AG08396 (cell line): ENCODE measurements at regions not wholly inside any gene's neighbourhood (a gene's known extent, or its start where the extent isn't known, plus 50 kb on each side); places are given as distances from the start of the nearest gene placed in this dataset.

Experiments used
- DNase-seq: peaks from one replicate; pipeline ENCODE4 v3.0.0; 2012; ENCODE audit warnings: low spot score, mixed read lengths

- DNase-seq = no peak
Measured at GRCh38 chr19:29323440-29324290, 110.7 kb upstream of the UQCRFS1 start.

GRCh38 chr19:29324291-29324680, 111.3 kb upstream of the UQCRFS1 start:
- DNase-seq = no peak

GRCh38 chr19:29324717-29325116, 111.8 kb upstream of the UQCRFS1 start:
- DNase-seq = no peak

DNA sequence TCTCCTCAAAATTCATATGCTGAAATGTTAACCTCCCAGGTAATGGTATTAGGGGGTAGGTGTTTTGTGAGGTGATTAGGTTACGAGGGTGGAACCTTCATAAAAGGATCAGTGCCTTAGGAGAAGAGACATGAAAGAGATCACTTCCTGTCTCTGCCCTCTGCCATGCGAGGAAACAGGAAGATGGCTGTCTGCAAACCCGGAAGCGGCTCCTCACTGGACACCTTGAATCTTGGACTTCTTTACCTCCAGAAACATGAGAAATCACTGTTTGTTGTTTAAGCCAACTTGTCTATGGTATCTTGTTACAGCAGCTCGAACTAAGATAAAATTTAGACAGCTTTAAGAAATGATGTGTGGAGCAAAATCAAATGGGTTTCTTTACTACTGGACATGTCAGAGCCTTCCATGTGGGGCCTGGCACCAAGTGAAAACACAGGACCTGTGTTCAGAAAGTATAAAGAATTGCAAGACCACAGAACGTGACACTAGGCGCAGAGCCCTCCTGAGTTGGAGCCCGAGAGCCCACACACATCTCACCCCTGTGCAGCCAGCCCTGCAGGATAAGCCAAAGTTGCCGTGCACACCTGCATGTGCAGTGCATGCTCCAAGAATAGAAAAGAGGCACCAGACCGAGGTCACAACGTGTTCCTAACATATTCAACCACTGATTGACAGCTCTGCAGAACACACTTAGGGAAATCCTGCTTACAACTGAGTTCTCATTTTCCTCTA, 112.5 kb upstream of the UQCRFS1 start:
- DNase-seq = no peak

DNA sequence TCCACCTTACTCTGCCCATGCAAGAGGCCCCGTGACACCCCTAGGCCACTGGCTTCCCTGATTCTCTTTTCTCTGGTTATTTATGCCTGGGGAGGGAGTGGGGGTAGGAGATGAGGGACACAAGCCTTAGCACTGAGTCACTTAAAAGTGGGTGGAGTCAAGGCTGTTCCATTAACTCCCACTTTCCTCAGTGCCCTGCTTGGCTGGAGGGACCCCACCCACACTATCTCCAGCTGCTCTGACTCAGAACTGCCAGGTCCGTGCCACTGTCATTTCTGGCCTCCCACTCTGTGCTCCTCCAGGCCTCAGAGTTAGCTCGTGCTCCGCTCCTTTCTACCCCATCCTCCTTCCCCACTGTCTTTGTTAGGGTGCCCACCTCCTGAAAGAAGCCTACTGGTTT, 113.4 kb upstream of the UQCRFS1 start:
- DNase-seq = no peak

- no peak for DNase-seq
Measured at GRCh38 chr19:29326849-29327840, 114.2 kb upstream of the UQCRFS1 start.

DNA sequence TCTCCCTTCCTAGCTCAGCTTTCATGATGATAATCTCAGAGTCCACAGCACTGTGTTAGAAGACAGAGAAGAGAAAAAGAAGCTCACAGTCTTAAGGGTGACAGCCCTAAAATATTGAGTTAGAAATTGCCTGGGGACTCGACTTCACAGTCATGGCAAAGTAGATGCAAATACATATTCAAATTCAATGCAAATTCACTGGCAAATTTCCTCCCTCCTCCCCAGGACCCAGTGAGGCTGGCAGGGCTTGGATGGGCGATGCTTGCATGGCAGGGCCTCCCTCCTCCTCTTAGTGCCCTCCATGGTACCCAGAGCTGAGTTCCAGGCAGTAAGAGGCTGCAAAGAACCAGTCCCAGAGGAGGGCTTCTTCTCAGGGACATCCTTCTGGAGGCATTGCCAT, 115.6 kb upstream of the UQCRFS1 start:
- no peak for DNase-seq

- no peak for DNase-seq
Measured at GRCh38 chr19:29329460-29330134, 116.6 kb upstream of the UQCRFS1 start.

DNA sequence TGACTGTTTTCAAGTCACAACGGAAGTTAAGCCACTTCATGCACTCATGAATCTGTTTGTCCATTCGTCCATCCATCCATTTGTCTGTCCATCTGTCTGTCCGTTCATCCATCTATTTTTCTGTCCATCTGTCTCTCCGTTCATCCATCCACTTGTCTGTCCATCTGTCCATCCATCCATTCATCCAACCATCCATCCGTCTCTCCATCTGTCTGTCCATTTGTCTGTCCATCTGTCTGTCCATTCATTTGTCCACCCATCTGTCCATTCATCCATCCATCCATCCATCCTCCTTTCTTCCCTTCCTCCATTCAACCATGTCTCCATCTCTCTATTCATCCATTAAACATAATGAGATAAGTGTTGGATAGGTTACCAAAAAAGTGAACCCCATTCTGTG, 123.5 kb upstream of the UQCRFS1 start:
- DNase-seq = no peak

DNA sequence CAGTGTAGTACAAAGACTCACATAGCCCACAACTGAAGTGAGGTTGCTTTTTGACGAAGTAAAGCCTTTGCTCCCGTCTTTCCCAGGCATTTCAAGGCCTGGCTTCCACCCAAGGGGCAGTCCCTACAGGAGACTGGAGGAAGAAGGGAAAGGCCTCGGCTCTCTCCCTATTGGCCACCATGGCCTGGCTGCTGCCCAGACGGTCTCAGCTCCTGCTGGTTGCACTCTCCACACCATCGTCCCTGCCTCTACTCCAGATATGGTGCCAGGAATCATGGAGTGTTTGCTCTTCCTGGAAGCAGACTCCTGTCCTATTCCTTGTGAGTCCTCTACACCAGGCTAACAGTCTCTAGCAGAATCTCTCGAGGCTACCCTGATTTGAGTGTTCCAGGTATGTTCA, 124.1 kb upstream of the UQCRFS1 start:
- DNase-seq = peak; percentile 0

DNA sequence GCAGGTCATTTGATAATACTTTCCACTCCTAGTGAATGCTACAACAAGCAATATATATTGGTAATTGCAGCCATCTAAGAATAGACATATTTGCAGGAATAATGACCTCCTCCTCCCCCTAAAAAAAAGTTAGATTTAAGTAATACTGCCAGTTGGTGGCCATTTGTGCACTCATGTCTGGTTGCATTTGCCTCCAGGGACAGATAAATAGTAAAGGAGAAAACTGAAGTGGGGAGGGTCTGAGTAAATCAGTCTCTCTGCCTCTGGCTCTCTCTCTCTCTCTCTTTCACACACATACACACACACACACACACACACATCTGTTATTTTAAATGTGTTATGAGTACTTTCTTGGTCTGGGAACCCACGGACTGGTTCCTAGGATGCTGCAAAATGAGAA, 125.5 kb upstream of the UQCRFS1 start:
- no peak for DNase-seq

DNA sequence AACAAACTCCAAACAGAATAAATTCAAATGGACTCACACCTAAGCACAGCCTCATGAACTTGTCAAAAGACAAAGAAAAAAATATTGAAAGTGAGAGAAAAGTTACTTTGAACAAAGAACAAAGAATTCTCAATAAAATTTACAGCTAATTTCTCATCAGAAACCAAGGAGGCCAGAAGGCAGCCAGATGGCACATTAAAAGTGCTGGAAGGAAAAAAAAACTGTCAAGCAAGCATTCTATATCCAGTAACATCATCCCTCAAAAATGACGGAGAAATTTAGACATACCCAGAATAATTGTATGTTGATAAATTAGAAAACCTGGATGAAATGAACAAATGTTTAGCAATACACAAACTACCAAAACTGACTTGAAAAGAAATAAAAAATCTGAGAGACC, 129.8 kb upstream of the UQCRFS1 start:
- DNase-seq = no peak

- DNase-seq = no peak
Measured at GRCh38 chr19:29364224-29364726, 151.3 kb upstream of the UQCRFS1 start.

GRCh38 chr19:29364999-29365398, 152.0 kb upstream of the UQCRFS1 start:
- DNase-seq = no peak

GRCh38 chr19:29365836-29366417, 153.0 kb upstream of the UQCRFS1 start:
- no peak for DNase-seq

DNA sequence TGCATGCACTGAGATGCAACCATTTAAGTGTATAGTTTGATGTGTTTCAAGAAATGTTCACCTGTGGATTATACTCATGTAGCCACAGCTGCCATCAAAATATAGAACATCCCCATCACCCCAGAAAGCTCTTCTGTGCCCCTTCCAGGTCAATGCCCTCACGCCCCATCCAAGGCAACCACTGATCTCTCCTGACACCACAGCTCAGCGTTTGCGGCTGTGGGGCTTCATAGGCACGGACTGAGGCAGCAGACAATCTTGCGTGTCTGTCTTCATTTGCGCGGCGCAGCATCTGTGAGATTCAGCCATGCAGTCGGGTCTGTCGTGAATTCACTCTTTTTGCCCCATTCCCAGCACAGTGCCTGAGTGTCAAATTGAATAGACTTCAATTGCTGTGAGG, 153.8 kb upstream of the UQCRFS1 start:
- no peak for DNase-seq

DNA sequence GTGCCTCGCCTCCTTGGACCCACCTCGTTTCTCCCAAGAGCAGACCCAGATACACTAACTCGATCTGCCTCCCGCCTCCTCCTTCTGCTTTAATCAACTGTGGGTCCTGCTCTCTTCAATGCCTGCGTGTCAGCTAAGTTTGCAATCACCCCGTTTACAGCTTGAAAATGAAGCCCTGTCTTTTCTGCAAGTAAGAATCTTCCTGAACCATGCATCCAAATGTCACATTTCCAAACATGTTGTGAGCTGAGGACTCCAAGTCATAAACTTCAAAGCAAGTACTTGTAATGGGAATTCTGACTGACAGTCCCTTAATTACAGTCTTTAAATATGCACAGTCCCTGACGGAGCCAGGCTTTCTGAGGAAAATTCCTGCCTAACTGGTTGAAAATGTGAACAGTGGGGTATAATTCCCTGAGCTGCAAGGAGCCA, 154.9 kb upstream of the UQCRFS1 start:
- no peak for DNase-seq

- peak; percentile 1 for DNase-seq
Measured at GRCh38 chr19:29370276-29370675, 155.5 kb upstream of the VSTM2B start.

- peak; percentile 1 for DNase-seq
Measured at GRCh38 chr19:29371251-29372090, 154.3 kb upstream of the VSTM2B start.

- peak; percentile 0 for DNase-seq
Measured at GRCh38 chr19:29372091-29372415, 153.7 kb upstream of the VSTM2B start.
